ENCODE measurements at regions not wholly inside any gene's neighbourhood (a gene's known extent, or its start where the extent isn't known, plus 50 kb on each side); places are given as distances from the start of the nearest gene placed in this dataset.

GRCh38 chr15:31485431-31485830 is 158.8 kb downstream of the KLF13 start:
- no peak for TF ChIP-seq ESRRA (IDR thresholded peaks at IDR 0.05; ENCODE audit: low read length)
- H3K79me2 ChIP-seq (ENCODE audit: control insufficient read depth, insufficient read depth, low read length): no peaks in the 10 kb centered on the region
- no peaks in the 10 kb centered on the region for H3K36me3 ChIP-seq (ENCODE audit: control insufficient read depth in 2 of 2, insufficient read depth in 2 of 2, low read length in 1 of 2)
- H3K27me3 ChIP-seq (replicated peaks in 1 of 2; ENCODE audit: control insufficient read depth in 2 of 2, insufficient read depth in 2 of 2, low read length in 1 of 2): no peaks in the 10 kb centered on the region; a peak in 2 of 4 replicates
- in situ Hi-C loops (cut with MboI) (loop anchor here (5.0 kb wide), 3 partner anchors 48 to 283 kb away; no protein-coding TSS in a partner anchor), intact Hi-C loops (cut with micrococcal nuclease; ENCODE audit: unreplicated experiment) (loop anchor here (5.0 to 10.0 kb wide), 2 partner anchors 358 to 501 kb away; no protein-coding TSS in a partner anchor)
- no peak overlapping the region for H3K4me2 ChIP-seq (ENCODE audit: control insufficient read depth, insufficient read depth)
- H3K9me3 ChIP-seq (replicated peaks; ENCODE audit: control insufficient read depth, insufficient read depth, low read length): peaks cover 2% of the 10 kb centered on the region; the same call in 1 of the 3 replicates
- POLR2A ChIA-PET: no interaction called here
- no peak overlapping the region for H3K27ac ChIP-seq (ENCODE audit: control insufficient read depth, insufficient read depth)
- H2AFZ ChIP-seq (ENCODE audit: control insufficient read depth, low read depth, low read length): no peak overlapping the region
- H4K20me1 ChIP-seq (ENCODE audit: control insufficient read depth, insufficient read depth): no peaks in the 10 kb centered on the region
- FAIRE-seq (no peak), ATAC-seq (no peak), DNase-seq (ENCODE audit: low read depth, low spot score) (no peak)
- no peak overlapping the region for H3K9ac ChIP-seq (ENCODE audit: control insufficient read depth, insufficient read depth, low read length)
- CTCF ChIA-PET: interaction anchor here (6.3 kb wide), 1 partner anchor 48 kb away, joined by 336 read pairs; no protein-coding TSS in a partner anchor
- 58% methylated on average over 7 of the region's 7 CpGs for WGBS (ENCODE audit: insufficient coverage, insufficient replicate concordance, low lambda C conversion rate, missing lambda C conversion rate)
- peaks cover 18% of the 10 kb centered on the region for H3K4me1 ChIP-seq (ENCODE audit: control insufficient read depth, insufficient read depth, low read length)
- no TSS peak for BruUV-seq (replicated peaks)
- SMC1A ChIA-PET (ENCODE audit: uncharacterized antibody, unreplicated experiment): interaction anchor here (6.4 kb wide), 1 partner anchor 48 kb away, joined by 166 read pairs; no protein-coding TSS in a partner anchor
- RAD21 ChIA-PET (ENCODE audit: unreplicated experiment): interaction anchor here (6.4 kb wide), 1 partner anchor 48 kb away, joined by 213 read pairs; no protein-coding TSS in a partner anchor
- no peak overlapping the region for H3K4me3 ChIP-seq

- WGBS (ENCODE audit: insufficient coverage, insufficient replicate concordance, low lambda C conversion rate, missing lambda C conversion rate): 71% methylated on average over 14 of the region's 14 CpGs
- ChIA-PET SMC1A (ENCODE audit: uncharacterized antibody, unreplicated experiment) (interaction anchor here (5.8 to 6.4 kb wide), 2 partner anchors 49 to 284 kb away, joined by 70 to 166 read pairs; no protein-coding TSS in a partner anchor), RAD21 (ENCODE audit: unreplicated experiment) (interaction anchor here (3.4 to 6.4 kb wide), 3 partner anchors 49 to 271 kb away, joined by 24 to 213 read pairs (median 41); no protein-coding TSS in a partner anchor), CTCF (interaction anchor here (3.5 to 6.3 kb wide), 3 partner anchors 48 to 282 kb away, joined by 56 to 336 read pairs (median 197); no protein-coding TSS in a partner anchor), POLR2A (no interaction called here)
- Histone ChIP-seq H3K9me3 (replicated peaks; ENCODE audit: control insufficient read depth, insufficient read depth, low read length) (peaks cover 5% of the 10 kb centered on the region), H3K27ac (ENCODE audit: control insufficient read depth, insufficient read depth) (no peak overlapping the region), H3K36me3 (ENCODE audit: control insufficient read depth in 2 of 2, insufficient read depth in 2 of 2, low read length in 1 of 2) (no peaks in the 10 kb centered on the region), H3K4me3 (no peak overlapping the region), H2AFZ (ENCODE audit: control insufficient read depth, low read depth, low read length) (no peak overlapping the region), H3K79me2 (ENCODE audit: control insufficient read depth, insufficient read depth, low read length) (no peaks in the 10 kb centered on the region), H3K9ac (ENCODE audit: control insufficient read depth, insufficient read depth, low read length) (no peak overlapping the region), H3K27me3 (replicated peaks in 1 of 2; ENCODE audit: control insufficient read depth in 2 of 2, insufficient read depth in 2 of 2, low read length in 1 of 2) (no peaks in the 10 kb centered on the region; a peak in 2 of 4 replicates), H3K4me2 (ENCODE audit: control insufficient read depth, insufficient read depth) (no peak overlapping the region), H4K20me1 (ENCODE audit: control insufficient read depth, insufficient read depth) (no peaks in the 10 kb centered on the region), H3K4me1 (ENCODE audit: control insufficient read depth, insufficient read depth, low read length) (peaks cover 18% of the 10 kb centered on the region)
- no peak for ATAC-seq
- no peak for DNase-seq (ENCODE audit: low read depth, low spot score)
- intact Hi-C loops (cut with micrococcal nuclease; ENCODE audit: unreplicated experiment) (loop anchor here (5.0 to 10.0 kb wide), 2 partner anchors 359 to 501 kb away; no protein-coding TSS in a partner anchor), in situ Hi-C loops (cut with MboI) (loop anchor here (5.0 kb wide), 3 partner anchors 49 to 284 kb away; no protein-coding TSS in a partner anchor)
- FAIRE-seq: no peak
- no TSS peak for BruUV-seq (replicated peaks)
- TF ChIP-seq RUNX3 (IDR thresholded peaks at IDR 0.05; ENCODE audit: low read length) (no peak), ZNF274 (IDR thresholded peaks at IDR 0.05; ENCODE audit: insufficient read depth, insufficient read length) (no peak), BHLHE40 (IDR thresholded peaks at IDR 0.05; ENCODE audit: borderline replicate concordance in 1 of 2, low read depth in 2 of 2, low read length in 1 of 2) (no peak), HSF1 (IDR thresholded peaks at IDR 0.05; ENCODE audit: low read depth, low read length) (no peak), KDM1A (IDR thresholded peaks at IDR 0.05; ENCODE audit: borderline replicate concordance) (no peak), CEBPB (IDR thresholded peaks at IDR 0.05; ENCODE audit: borderline replicate concordance in 1 of 2, low read depth in 2 of 2, low read length in 2 of 2) (no peak), E4F1 (IDR thresholded peaks at IDR 0.05; ENCODE audit: borderline replicate concordance, partially characterized antibody) (no peak), TARDBP (IDR thresholded peaks at IDR 0.05; ENCODE audit: borderline replicate concordance) (no peak), ATF2 (IDR thresholded peaks at IDR 0.05; ENCODE audit: low read length) (no peak), IKZF1 (conservative IDR thresholded peaks at IDR 0.05) (no peak)
Measured at GRCh38 chr15:31485911-31486461, 159.4 kb downstream of the KLF13 start.

Measured in GM12878 (cell line).